Activated CD8-positive, alpha-beta T cell treated with anti-CD3 and anti-CD28 coated beads for 36 hours (primary cell): ENCODE measurements at regions not wholly inside any gene's neighbourhood (a gene's known extent, or its start where the extent isn't known, plus 50 kb on each side); places are given as distances from the start of the nearest gene placed in this dataset.

ENCODE experiments used
- ATAC-seq: fragments of 200-7000 bp; cut with Tn5 transposase; one replicate; pipeline ENCODE4 v1.10.0; 2021; ENCODE audit warnings: mild to moderate bottlenecking, moderate library complexity
- CTCF ChIA-PET: fragments of 350-600 bp; sonication (Branson Sonifier 250); formaldehyde crosslinking; loops from one replicate; lab custom pipeline; 2021; ENCODE audit warnings: antibody characterized with exemption; lab: Charles Lee
- POLR2A ChIA-PET: fragments of 350-600 bp; sonication (Branson Sonifier 250); formaldehyde crosslinking; loops from one replicate; lab custom pipeline; 2021; ENCODE audit warnings: antibody characterized with exemption; lab: Charles Lee
- DNase-seq: peaks from one replicate; pipeline ENCODE4 v3.0.0-alpha.2; 2020
- H3K27ac Mint-ChIP-seq: one replicate; pipeline ENCODE4 v1.8.0; 2021; ENCODE audit warnings: mild to moderate bottlenecking, mixed read lengths
- H3K27me3 Mint-ChIP-seq: one replicate; pipeline ENCODE4 v1.8.0; 2021; ENCODE audit warnings: mixed read lengths
- H3K36me3 Mint-ChIP-seq: one replicate; pipeline ENCODE4 v1.8.0; 2021; ENCODE audit warnings: low read depth, mixed read lengths
- H3K4me1 Mint-ChIP-seq: one replicate; pipeline ENCODE4 v1.8.0; 2021; ENCODE audit warnings: low read depth, mixed read lengths
- H3K4me3 Mint-ChIP-seq: one replicate; pipeline ENCODE4 v1.8.0; 2021; ENCODE audit warnings: mild to moderate bottlenecking, moderate library complexity, mixed read lengths
- H3K9me3 Mint-ChIP-seq: one replicate; pipeline ENCODE4 v1.8.0; 2021; ENCODE audit warnings: mixed read lengths
- CTCF ChIP-seq: fragments of 200-600 bp; IDR thresholded peaks from one replicate; pipeline ENCODE4 v1.8.0; 2022; ENCODE audit warnings: antibody characterized with exemption, mild to moderate bottlenecking
- intact Hi-C: fragments of 100-400 bp; cut with micrococcal nuclease; formaldehyde crosslinking; loops from one replicate; pipeline ENCODE4 v1.10.0; 2022

DNA sequence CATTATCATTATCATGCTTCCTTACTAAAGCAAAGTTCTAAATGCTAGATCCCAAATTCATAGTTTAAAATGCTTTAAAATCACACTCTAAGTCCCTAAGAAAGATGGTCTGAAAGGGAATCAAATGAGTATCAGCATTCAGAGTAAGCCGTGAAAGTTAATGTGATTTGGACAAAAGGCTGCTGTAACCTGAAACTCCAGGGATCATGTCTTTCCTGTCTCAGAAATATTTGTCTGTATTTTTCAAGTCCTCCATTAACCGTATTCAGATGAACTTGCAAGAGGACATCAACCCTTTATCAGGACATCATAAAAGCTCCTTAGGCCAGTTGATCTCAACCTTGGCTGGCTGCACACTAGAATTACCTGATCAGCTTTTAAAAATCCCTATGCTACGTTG, 324.3 kb upstream of the PKDCC start:
- intact Hi-C loops: no loop called here
- no peak overlapping the region for H3K27ac Mint-ChIP-seq
- H3K4me3 Mint-ChIP-seq: no peak overlapping the region
- no peak for ATAC-seq
- CTCF ChIA-PET: no interaction called here
- POLR2A ChIA-PET: no interaction called here
- H3K9me3 Mint-ChIP-seq: no peaks in the 10 kb centered on the region
- TF ChIP-seq CTCF: no peak
- no peaks in the 10 kb centered on the region for H3K36me3 Mint-ChIP-seq
- H3K4me1 Mint-ChIP-seq: peaks cover 1% of the 10 kb centered on the region
- DNase-seq: no peak
- H3K27me3 Mint-ChIP-seq: no peaks in the 10 kb centered on the region

DNA sequence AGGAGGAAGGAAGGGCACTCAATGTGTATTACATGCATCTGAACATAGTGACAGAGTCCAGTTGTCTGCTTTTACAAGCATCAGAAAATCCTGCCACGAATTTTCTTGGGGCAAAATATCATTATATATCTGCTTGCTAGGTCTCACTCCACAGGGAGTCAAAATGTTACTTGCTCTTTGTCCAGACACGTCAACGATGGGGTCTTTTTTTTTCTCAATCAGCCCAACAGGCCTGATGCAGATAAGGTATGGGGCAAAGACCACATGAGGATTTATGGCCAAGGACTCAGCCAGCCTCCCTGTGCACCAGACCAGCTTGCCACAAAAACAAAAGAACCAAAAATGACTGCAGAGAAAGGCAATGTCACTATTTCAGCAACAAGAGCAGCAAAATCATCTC, 323.4 kb upstream of the PKDCC start:
- intact Hi-C loops: no loop called here
- ChIA-PET CTCF (no interaction called here), POLR2A (no interaction called here)
- no peaks in the 10 kb centered on the region for H3K9me3 Mint-ChIP-seq
- no peak for ATAC-seq
- TF ChIP-seq CTCF: no peak
- H3K4me1 Mint-ChIP-seq: peaks cover 1% of the 10 kb centered on the region
- no peak overlapping the region for H3K27ac Mint-ChIP-seq
- no peak overlapping the region for H3K4me3 Mint-ChIP-seq
- DNase-seq: no peak
- no peaks in the 10 kb centered on the region for H3K27me3 Mint-ChIP-seq
- no peaks in the 10 kb centered on the region for H3K36me3 Mint-ChIP-seq

- TF ChIP-seq CTCF: no peak
- Mint-ChIP-seq H3K27me3 (peaks cover 1% of the 10 kb centered on the region), H3K4me3 (no peak overlapping the region), H3K27ac (no peak overlapping the region), H3K4me1 (no peaks in the 10 kb centered on the region), H3K36me3 (no peaks in the 10 kb centered on the region), H3K9me3 (no peaks in the 10 kb centered on the region)
- intact Hi-C loops: no loop called here
- no peak for ATAC-seq
- POLR2A ChIA-PET: interaction anchor here (0.8 kb wide), 1 partner anchor 79 kb away, joined by 3 read pairs; no protein-coding TSS in a partner anchor
- CTCF ChIA-PET: interaction anchor here (1.4 kb wide), 1 partner anchor 10 kb away, joined by 3 read pairs; no protein-coding TSS in a partner anchor
- no peak for DNase-seq
These were observed 321.9 kb upstream of the PKDCC start for GRCh38 chr2:41725901-41726300.

- H3K4me1 Mint-ChIP-seq: no peaks in the 10 kb centered on the region
- no peak overlapping the region for H3K4me3 Mint-ChIP-seq
- ATAC-seq: no peak
These were observed 321.5 kb upstream of the PKDCC start for GRCh38 chr2:41726364-41726763.

GRCh38 chr2:41727152-41727551, 320.7 kb upstream of the PKDCC start:
- TF ChIP-seq CTCF: no peak
- DNase-seq: no peak
- Mint-ChIP-seq H3K27me3 (peaks cover 4% of the 10 kb centered on the region), H3K9me3 (no peaks in the 10 kb centered on the region), H3K36me3 (no peaks in the 10 kb centered on the region), H3K4me3 (no peak overlapping the region), H3K4me1 (no peaks in the 10 kb centered on the region), H3K27ac (no peak overlapping the region)
- no peak for ATAC-seq
- ChIA-PET POLR2A (no interaction called here), CTCF (interaction anchor here (1.4 to 1.5 kb wide), 2 partner anchors 9 to 28 kb away, joined by 3 read pairs; no protein-coding TSS in a partner anchor)
- intact Hi-C loops: no loop called here

More at GRCh38 chr2:41726364-41726763, 321.5 kb upstream of the PKDCC start:
- intact Hi-C loops: no loop called here
- no peaks in the 10 kb centered on the region for H3K9me3 Mint-ChIP-seq
- peaks cover 3% of the 10 kb centered on the region for H3K27me3 Mint-ChIP-seq
- no peaks in the 10 kb centered on the region for H3K36me3 Mint-ChIP-seq
- no peak overlapping the region for H3K27ac Mint-ChIP-seq
- ChIA-PET POLR2A (interaction anchor here (0.8 kb wide), 1 partner anchor 79 kb away, joined by 3 read pairs; no protein-coding TSS in a partner anchor), CTCF (interaction anchor here (1.4 kb wide), 1 partner anchor 9 kb away, joined by 3 read pairs; no protein-coding TSS in a partner anchor)
- no peak for TF ChIP-seq CTCF
- DNase-seq: no peak
